GM12873 (cell line): ENCODE measurements at regions not wholly inside any gene's neighbourhood (a gene's known extent, or its start where the extent isn't known, plus 50 kb on each side); places are given as distances from the start of the nearest gene placed in this dataset.

Source experiments
- TF ChIP-seq, protein P1 (sequence below): IDR thresholded peaks from 2 replicates; pipeline ENCODE4 v1.5.1; 2012; ENCODE audit warnings: low read depth, mild to moderate bottlenecking, moderate library complexity, low read length, control low read depth; ENCODE audit not compliant: insufficient read depth; ENCODE audit errors: missing control alignments

DNA sequence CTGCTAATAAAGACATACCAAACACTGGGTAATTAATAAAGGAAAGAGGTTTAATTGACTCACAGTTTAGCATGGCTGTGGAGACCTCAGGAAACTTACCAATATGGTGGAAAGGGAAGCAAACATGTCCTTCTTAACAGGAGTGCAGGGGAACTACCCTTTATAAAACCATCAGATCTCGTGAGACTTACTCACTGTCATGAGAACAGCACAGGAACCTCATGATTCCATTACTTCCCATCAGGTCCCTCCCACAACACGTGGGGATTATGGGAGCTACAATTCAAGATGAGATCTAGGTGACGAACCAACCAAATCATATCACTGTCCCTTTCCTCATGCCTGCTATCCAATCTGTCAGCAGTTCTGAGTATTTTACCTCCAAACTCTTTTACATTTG is 586.7 kb downstream of the TDRD15 start:
- TF ChIP-seq, protein P1, sequence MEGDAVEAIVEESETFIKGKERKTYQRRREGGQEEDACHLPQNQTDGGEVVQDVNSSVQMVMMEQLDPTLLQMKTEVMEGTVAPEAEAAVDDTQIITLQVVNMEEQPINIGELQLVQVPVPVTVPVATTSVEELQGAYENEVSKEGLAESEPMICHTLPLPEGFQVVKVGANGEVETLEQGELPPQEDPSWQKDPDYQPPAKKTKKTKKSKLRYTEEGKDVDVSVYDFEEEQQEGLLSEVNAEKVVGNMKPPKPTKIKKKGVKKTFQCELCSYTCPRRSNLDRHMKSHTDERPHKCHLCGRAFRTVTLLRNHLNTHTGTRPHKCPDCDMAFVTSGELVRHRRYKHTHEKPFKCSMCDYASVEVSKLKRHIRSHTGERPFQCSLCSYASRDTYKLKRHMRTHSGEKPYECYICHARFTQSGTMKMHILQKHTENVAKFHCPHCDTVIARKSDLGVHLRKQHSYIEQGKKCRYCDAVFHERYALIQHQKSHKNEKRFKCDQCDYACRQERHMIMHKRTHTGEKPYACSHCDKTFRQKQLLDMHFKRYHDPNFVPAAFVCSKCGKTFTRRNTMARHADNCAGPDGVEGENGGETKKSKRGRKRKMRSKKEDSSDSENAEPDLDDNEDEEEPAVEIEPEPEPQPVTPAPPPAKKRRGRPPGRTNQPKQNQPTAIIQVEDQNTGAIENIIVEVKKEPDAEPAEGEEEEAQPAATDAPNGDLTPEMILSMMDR: no peak

DNA sequence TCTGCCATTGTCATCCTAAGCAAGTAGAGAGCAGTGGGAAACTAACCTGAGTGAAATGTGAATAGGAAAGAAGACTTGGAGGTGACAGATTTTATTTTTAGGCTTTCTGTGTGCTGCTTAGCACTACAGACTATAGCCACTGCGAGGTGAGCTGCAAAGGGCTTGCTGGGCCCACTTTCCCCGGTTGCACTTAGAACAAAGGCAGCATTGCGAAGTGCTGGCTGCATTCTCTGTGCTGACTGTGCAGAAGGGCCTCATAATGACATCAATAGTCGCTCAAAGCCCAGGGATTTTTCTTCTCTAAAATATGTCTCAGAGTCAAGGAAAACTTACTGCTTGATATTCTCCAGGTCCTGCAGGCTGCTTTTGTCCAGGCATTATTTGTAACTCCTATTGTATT is 592.1 kb downstream of the TDRD15 start:
- TF ChIP-seq, protein P1: no peak

DNA sequence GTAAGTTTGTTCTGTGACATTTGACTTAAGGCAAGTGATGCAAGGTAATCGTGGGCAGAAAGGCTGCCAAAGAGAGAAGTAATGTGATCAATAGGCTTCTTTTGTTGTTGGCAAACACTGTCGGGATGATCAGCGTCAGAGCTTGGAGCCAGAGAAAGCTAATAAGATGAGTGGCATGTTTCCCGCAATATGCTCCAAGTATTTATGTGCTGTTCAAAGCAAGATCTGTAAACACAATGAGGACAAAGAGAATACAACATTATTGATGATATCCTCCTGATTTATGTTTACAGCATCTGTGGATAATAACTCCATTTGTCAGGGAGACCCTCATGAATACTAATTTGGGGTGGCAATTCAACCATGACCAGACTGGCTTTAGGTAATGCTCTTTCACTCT is 603.3 kb downstream of the TDRD15 start:
- TF ChIP-seq, protein P1: no peak

DNA sequence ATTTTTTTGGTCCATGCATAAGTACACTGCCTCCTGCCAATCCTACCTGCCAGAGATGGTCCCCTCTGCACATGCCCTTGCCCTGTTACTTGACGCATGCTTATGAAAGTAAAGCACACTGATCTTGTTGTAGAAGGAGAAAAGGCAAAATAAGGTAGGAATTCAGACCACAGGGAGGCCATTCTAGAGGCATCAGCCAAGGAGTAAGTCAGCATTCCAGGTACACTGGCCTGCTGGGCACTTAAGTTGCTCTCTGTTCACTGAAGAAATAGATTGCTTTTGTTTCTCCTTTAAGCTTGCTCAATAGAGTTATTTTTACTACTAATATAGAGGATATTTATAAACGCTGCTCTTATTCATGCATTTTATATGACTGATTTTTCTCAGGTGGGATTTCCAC is 604.4 kb downstream of the TDRD15 start:
- TF ChIP-seq, protein P1: no peak

DNA sequence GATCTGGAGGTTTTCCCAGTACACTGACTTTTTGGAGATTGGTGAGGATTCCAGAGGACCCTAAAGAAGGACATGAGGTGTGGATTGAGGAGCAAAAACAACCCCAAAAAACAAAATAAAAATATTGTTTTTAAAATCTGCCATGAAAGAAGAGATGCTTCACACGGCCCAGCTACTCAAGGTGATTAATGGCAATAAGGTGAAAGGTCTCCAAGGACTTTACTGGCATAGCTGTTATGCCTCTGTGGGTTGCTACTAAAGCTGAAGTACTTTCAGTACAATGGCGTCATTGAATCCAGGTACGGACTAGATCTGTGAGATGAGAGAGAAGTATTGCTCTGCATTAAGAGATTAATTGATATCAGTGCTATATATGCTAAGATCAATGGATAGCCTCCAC is 606.4 kb downstream of the TDRD15 start:
- TF ChIP-seq, protein P1: no peak

DNA sequence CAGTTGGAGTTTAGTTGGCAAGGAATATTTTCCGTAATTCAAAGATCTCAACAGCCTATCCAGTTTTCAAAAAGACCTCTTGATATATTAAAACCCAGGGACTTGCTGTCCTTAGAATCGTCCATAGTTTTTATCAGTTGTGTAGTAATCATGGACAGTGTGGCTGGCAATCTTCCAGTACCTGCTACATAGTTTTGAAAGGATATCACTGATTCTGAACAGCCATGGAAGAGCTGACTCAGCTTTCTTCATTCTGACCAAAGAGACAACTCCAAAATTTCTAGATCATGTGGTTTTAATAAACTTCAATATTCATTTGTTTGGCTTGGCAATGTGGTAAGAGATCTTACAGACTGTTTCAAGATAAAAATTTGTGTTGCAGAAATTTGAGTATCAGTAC is 616.7 kb downstream of the TDRD15 start:
- TF ChIP-seq, protein P1: no peak

DNA sequence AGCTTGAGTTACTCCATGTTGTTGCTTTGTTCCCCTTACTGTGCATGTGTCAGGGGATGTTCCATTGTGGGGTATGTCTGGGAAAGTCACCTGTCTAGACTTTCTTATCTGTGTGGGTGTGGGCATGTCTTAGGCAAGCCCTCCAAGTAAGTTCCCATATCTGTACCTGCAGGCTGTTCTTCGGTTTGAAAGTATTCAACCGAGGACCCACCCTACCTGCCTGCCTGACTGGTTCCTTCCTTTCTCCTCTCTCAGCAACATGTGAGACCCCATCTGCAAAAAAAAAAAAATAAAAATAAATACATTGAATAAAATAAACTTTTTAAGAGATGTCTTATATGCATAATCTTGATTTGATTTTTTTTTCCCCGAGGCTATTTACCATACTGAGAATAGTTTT is 622.7 kb downstream of the TDRD15 start:
- TF ChIP-seq, protein P1: no peak

DNA sequence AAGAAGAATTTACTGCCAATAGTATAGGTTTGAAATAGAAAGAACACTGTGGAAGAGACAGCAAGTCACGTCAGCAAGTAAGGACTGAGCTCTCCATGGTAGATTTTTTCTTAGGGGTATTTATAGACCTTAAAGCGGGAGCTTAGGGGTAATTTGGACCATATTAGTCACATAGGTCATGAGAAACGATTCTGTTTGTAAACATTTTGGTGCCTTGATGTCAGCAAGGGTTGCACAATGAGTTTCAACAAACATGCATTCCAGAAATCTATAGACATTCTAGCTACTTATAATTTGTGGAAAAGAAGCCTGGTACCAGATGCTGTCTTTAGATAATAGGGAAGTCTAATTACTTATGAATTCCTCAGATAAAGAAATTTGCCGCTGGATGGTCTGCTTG is 624.7 kb downstream of the TDRD15 start:
- TF ChIP-seq, protein P1: no peak
